DOHH2 (cell line): ENCODE measurements at regions not wholly inside any gene's neighbourhood (a gene's known extent, or its start where the extent isn't known, plus 50 kb on each side); places are given as distances from the start of the nearest gene placed in this dataset.

ENCODE experiments used
- H3F3A ChIP-seq: fragments of 200-600 bp; sonication (generic), shearing (Covaris generic); 2 replicates; pipeline ENCODE4 v1.6.0; 2016; ENCODE audit warnings: antibody characterized with exemption, mild to moderate bottlenecking; ENCODE audit not compliant: control insufficient read depth, insufficient read depth
- H3K27ac ChIP-seq: fragments of 200-600 bp; sonication (generic); 2 replicates; pipeline ENCODE4 v1.5.1; 2014; ENCODE audit warnings: low read depth, mild to moderate bottlenecking, low read length, moderate library complexity
- H3K27me3 ChIP-seq: fragments of 200-600 bp; sonication (generic); 2 replicates; pipeline ENCODE4 v1.6.1; 2014; ENCODE audit warnings: mild to moderate bottlenecking, low read length, mixed read lengths; ENCODE audit not compliant: control insufficient read depth
- H3K36me3 ChIP-seq: fragments of 200-600 bp; sonication (generic); 2 replicates; pipeline ENCODE4 v1.6.1; 2014; ENCODE audit warnings: mild to moderate bottlenecking, low read length, moderate library complexity, mixed read lengths; ENCODE audit not compliant: control insufficient read depth
- H3K4me1 ChIP-seq: fragments of 200-600 bp; sonication (generic); 2 replicates; pipeline ENCODE4 v1.6.1; 2014; ENCODE audit warnings: mild to moderate bottlenecking, low read length, mixed read lengths; ENCODE audit not compliant: control insufficient read depth
- H3K4me2 ChIP-seq: fragments of 200-600 bp; sonication (generic); 2 replicates; pipeline ENCODE4 v1.6.0; 2014; ENCODE audit warnings: mild to moderate bottlenecking, low read length, moderate library complexity
- H3K4me3 ChIP-seq: fragments of 200-600 bp; sonication (generic); 2 replicates; pipeline ENCODE4 v1.5.1; 2014; ENCODE audit warnings: mild to moderate bottlenecking, low read length, mixed read lengths
- H3K79me2 ChIP-seq: fragments of 200-600 bp; sonication (generic); 2 replicates; pipeline ENCODE4 v1.6.1; 2014; ENCODE audit warnings: mild to moderate bottlenecking, low read length, mixed read lengths; ENCODE audit not compliant: control insufficient read depth
- H3K9me2 ChIP-seq: fragments of 200-600 bp; sonication (generic); replicated peaks from 2 replicates; pipeline ENCODE4 v1.6.1; 2014; ENCODE audit warnings: mild to moderate bottlenecking, low read length, mixed read lengths; ENCODE audit not compliant: control insufficient read depth
- H3K9me3 ChIP-seq: fragments of 200-600 bp; sonication (generic); 2 replicates; pipeline ENCODE4 v1.6.1; 2014; ENCODE audit warnings: antibody characterized with exemption, low read length, mixed read lengths; ENCODE audit not compliant: control insufficient read depth, insufficient read depth
- H4K20me1 ChIP-seq: fragments of 200-600 bp; sonication (generic); 2 replicates; pipeline ENCODE4 v1.6.0; 2014; ENCODE audit warnings: low read depth, mild to moderate bottlenecking, antibody characterized with exemption, low read length, moderate library complexity; ENCODE audit not compliant: control insufficient read depth, insufficient read depth
- EZH2phosphoT487 ChIP-seq: fragments of 200-600 bp; sonication (generic); IDR thresholded peaks from 2 replicates; pipeline ENCODE4 v1.6.1; 2017; ENCODE audit warnings: borderline replicate concordance, mild to moderate bottlenecking, antibody characterized with exemption, low read length, moderate library complexity, mixed read lengths
- TF ChIP-seq, protein P1 (sequence below): fragments of 200-600 bp; sonication (generic); IDR thresholded peaks from one replicate; pipeline ENCODE4 v1.5.1; 2014; ENCODE audit warnings: antibody characterized with exemption, mild to moderate bottlenecking, low read depth, low read length; ENCODE audit not compliant: poor library complexity, severe bottlenecking

- H3K4me3 ChIP-seq: no peak overlapping the region
- H3K36me3 ChIP-seq: no peaks in the 10 kb centered on the region
- H4K20me1 ChIP-seq: no peaks in the 10 kb centered on the region
- no peaks in the 10 kb centered on the region for H3K9me2 ChIP-seq
- no peaks in the 10 kb centered on the region for H3K9me3 ChIP-seq
- no peak overlapping the region for H3K4me2 ChIP-seq
- no peaks in the 10 kb centered on the region for H3K79me2 ChIP-seq
- no peaks in the 10 kb centered on the region for H3K27me3 ChIP-seq
- H3K4me1 ChIP-seq: no peaks in the 10 kb centered on the region
- no peaks in the 10 kb centered on the region for H3F3A ChIP-seq
- no peak for TF ChIP-seq EZH2phosphoT487
- TF ChIP-seq, protein P1, sequence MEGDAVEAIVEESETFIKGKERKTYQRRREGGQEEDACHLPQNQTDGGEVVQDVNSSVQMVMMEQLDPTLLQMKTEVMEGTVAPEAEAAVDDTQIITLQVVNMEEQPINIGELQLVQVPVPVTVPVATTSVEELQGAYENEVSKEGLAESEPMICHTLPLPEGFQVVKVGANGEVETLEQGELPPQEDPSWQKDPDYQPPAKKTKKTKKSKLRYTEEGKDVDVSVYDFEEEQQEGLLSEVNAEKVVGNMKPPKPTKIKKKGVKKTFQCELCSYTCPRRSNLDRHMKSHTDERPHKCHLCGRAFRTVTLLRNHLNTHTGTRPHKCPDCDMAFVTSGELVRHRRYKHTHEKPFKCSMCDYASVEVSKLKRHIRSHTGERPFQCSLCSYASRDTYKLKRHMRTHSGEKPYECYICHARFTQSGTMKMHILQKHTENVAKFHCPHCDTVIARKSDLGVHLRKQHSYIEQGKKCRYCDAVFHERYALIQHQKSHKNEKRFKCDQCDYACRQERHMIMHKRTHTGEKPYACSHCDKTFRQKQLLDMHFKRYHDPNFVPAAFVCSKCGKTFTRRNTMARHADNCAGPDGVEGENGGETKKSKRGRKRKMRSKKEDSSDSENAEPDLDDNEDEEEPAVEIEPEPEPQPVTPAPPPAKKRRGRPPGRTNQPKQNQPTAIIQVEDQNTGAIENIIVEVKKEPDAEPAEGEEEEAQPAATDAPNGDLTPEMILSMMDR: no peak
- no peak overlapping the region for H3K27ac ChIP-seq
Observed at GRCh38 chr4:20432088-20432487, 180.4 kb downstream of the SLIT2 start.

- no peaks in the 10 kb centered on the region for H3K9me3 ChIP-seq
- H3K79me2 ChIP-seq: no peaks in the 10 kb centered on the region
- no peak for TF ChIP-seq EZH2phosphoT487
- TF ChIP-seq, protein P1: no peak
- H3K4me3 ChIP-seq: no peak overlapping the region
- H3K4me2 ChIP-seq: no peak overlapping the region
- H3F3A ChIP-seq: no peaks in the 10 kb centered on the region
- H3K36me3 ChIP-seq: no peaks in the 10 kb centered on the region
- H3K27me3 ChIP-seq: no peaks in the 10 kb centered on the region
- H3K4me1 ChIP-seq: no peaks in the 10 kb centered on the region
- H3K9me2 ChIP-seq: no peaks in the 10 kb centered on the region
- no peaks in the 10 kb centered on the region for H4K20me1 ChIP-seq
- H3K27ac ChIP-seq: no peak overlapping the region
Observed at GRCh38 chr4:20433097-20433705, 181.5 kb downstream of the SLIT2 start.

DNA sequence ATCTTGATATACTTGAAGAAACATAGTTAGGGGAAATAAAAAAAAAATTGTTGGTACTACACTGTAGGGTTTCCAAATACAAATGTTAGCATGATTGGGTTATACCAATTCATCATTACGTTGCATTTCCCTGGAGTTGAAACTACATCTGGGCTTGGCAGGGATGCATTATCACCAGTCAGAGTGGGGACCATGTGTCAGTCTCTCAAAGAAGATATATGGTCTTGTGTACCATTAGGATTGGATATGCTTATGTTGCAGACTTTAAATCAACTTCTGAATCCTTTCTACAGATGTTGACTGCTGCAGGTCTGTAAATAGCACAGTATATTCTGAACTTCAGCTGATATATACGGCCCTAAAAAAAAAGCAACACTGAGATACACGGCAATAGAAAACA is 188.5 kb downstream of the SLIT2 start:
- H3K4me2 ChIP-seq: no peak overlapping the region
- TF ChIP-seq EZH2phosphoT487: no peak
- TF ChIP-seq, protein P1: no peak

More for the DNA sequence above, 188.5 kb downstream of the SLIT2 start:
- Histone ChIP-seq H4K20me1 (no peaks in the 10 kb centered on the region), H3K27me3 (no peaks in the 10 kb centered on the region), H3K79me2 (no peaks in the 10 kb centered on the region), H3K9me3 (no peaks in the 10 kb centered on the region), H3K36me3 (no peaks in the 10 kb centered on the region), H3F3A (no peaks in the 10 kb centered on the region), H3K27ac (no peak overlapping the region), H3K9me2 (no peaks in the 10 kb centered on the region), H3K4me1 (no peaks in the 10 kb centered on the region), H3K4me3 (no peak overlapping the region)
